PFSK-1 (cell line): ENCODE measurements at regions not wholly inside any gene's neighbourhood (a gene's known extent, or its start where the extent isn't known, plus 50 kb on each side); places are given as distances from the start of the nearest gene placed in this dataset.

Source experiments
- POLR2AphosphoS5 ChIP-seq: IDR thresholded peaks from 2 replicates; pipeline ENCODE4 v1.6.1; 2012; ENCODE audit warnings: low read depth, mild to moderate bottlenecking, control low read depth, low read length, moderate library complexity
- SIN3A ChIP-seq: IDR thresholded peaks from 2 replicates; pipeline ENCODE4 v1.6.1; 2012; ENCODE audit warnings: mild to moderate bottlenecking, low read length, moderate library complexity, borderline replicate concordance; ENCODE audit not compliant: insufficient read depth
- TAF1 ChIP-seq: IDR thresholded peaks from 2 replicates; pipeline ENCODE4 v1.6.1; 2012; ENCODE audit warnings: low read length, control low read depth, borderline replicate concordance; ENCODE audit not compliant: insufficient read depth
- TF ChIP-seq, protein P1 (sequence below), 2 experiments: IDR thresholded peaks; 2 replicates each; pipeline versions ENCODE4 v1.6.1 to v1.8.0; 2011 to 2012; ENCODE audit warnings: low read depth in 2 of 2, low read length in 2 of 2, control low read depth in 1 of 2, inconsistent platforms in 1 of 2, mild to moderate bottlenecking in 1 of 2, moderate library complexity in 1 of 2; ENCODE audit not compliant: insufficient read depth in 1 of 2

GRCh38 chr6:19013026-19013705, 626.0 kb downstream of the RNF144B start:
- TF ChIP-seq POLR2AphosphoS5 (no peak), SIN3A (no peak), TAF1 (no peak)
- TF ChIP-seq, protein P1, sequence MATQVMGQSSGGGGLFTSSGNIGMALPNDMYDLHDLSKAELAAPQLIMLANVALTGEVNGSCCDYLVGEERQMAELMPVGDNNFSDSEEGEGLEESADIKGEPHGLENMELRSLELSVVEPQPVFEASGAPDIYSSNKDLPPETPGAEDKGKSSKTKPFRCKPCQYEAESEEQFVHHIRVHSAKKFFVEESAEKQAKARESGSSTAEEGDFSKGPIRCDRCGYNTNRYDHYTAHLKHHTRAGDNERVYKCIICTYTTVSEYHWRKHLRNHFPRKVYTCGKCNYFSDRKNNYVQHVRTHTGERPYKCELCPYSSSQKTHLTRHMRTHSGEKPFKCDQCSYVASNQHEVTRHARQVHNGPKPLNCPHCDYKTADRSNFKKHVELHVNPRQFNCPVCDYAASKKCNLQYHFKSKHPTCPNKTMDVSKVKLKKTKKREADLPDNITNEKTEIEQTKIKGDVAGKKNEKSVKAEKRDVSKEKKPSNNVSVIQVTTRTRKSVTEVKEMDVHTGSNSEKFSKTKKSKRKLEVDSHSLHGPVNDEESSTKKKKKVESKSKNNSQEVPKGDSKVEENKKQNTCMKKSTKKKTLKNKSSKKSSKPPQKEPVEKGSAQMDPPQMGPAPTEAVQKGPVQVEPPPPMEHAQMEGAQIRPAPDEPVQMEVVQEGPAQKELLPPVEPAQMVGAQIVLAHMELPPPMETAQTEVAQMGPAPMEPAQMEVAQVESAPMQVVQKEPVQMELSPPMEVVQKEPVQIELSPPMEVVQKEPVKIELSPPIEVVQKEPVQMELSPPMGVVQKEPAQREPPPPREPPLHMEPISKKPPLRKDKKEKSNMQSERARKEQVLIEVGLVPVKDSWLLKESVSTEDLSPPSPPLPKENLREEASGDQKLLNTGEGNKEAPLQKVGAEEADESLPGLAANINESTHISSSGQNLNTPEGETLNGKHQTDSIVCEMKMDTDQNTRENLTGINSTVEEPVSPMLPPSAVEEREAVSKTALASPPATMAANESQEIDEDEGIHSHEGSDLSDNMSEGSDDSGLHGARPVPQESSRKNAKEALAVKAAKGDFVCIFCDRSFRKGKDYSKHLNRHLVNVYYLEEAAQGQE (IDR thresholded peaks at IDR 0.05; ENCODE audit: insufficient read depth in 1 of 2, low read depth in 2 of 2, low read length in 2 of 2): no peak
